OCI-LY7 (cell line): ENCODE measurements at regions not wholly inside any gene's neighbourhood (a gene's known extent, or its start where the extent isn't known, plus 50 kb on each side); places are given as distances from the start of the nearest gene placed in this dataset.

Source experiments
- CTCF ChIP-seq: fragments of 200-600 bp; sonication (generic); conservative IDR thresholded peaks from 2 replicates; pipeline ENCODE4 v1.5.1; 2014; ENCODE audit warnings: mild to moderate bottlenecking, antibody characterized with exemption, low read length, moderate library complexity, mixed read lengths
- EZH2phosphoT487 ChIP-seq: fragments of 200-600 bp; sonication (generic); IDR thresholded peaks from 2 replicates; pipeline ENCODE4 v1.6.1; 2018; ENCODE audit warnings: low read depth, borderline replicate concordance, mild to moderate bottlenecking, mixed run types, antibody characterized with exemption, low read length, moderate library complexity, mixed read lengths

- TF ChIP-seq CTCF (no peak), EZH2phosphoT487 (no peak)
Measured at GRCh38 chr11:122268601-122269130, 152.7 kb upstream of the BLID start.
